GM21515 (cell line): ENCODE measurements at regions not wholly inside any gene's neighbourhood (a gene's known extent, or its start where the extent isn't known, plus 50 kb on each side); places are given as distances from the start of the nearest gene placed in this dataset.

Experiments
- ATAC-seq: cut with Tn5 transposase; IDR thresholded peaks from one replicate; pipeline ENCODE4 v1.9.1; 2021; ENCODE audit not compliant: unreplicated experiment

- no peak for ATAC-seq
These were observed 244.8 kb downstream of the BAMBI start for GRCh38 chr10:28922127-28922526.

DNA sequence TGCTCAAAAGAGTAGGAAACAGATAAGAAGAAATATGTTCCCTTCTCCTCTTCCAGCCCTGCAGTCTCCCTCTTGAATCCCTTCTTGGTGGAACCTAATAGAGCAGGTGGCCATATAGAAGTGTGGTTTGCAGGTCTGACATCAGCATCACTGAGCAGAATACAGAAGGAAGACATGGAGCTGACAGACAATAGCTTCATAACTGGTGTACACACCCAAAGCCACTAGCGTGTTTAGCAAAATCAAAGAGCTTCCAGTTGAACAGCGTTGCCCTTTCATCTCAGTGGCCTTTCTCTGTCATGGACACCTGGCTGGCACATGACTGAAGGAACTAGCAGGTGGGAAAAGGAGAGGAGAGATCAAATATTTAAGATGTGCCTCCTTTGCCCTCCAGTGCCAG is 245.5 kb downstream of the BAMBI start:
- no peak for ATAC-seq

GRCh38 chr10:28924717-28925116 is 247.4 kb downstream of the BAMBI start:
- ATAC-seq = no peak

GRCh38 chr10:28925121-28925663 is 247.9 kb downstream of the BAMBI start:
- no peak for ATAC-seq

DNA sequence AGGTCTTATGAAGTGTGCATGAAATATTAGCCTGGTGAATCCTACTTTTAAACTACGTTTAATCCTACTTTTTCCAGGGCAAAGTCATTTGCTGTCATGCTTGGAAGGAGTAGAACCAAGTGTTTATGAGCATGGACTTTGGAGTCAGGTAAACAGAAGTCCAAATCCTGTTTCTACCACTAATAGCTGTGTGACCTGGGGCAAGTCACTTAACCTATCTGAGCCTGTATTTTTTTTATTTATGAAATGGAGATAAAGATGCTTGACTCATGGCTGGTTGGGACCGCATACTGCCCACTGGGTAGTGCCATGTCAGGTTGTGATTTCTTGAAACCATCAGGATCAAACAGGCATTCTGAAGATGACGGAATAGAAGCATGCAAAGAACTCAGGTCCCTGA is 249.6 kb downstream of the BAMBI start:
- ATAC-seq = no peak

DNA sequence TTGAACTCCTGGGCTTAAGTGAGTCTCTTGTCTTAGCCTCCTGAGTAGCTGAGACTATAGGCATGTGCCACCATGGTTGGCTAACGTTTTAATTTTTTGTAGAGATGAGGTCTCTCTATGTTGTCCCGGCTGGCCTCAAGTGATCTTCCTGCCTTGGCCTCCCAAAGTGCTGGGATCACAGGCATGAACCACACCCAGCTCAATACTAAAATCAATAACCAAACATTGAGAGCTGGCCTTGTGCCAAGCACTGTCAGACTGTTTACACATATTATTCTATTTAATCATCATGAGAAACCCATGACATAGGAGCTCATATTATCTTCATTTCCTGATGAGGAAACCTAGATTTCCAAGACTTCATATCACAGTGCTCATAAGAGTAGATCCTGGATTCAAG is 251.2 kb downstream of the BAMBI start:
- no peak for ATAC-seq

- no peak for ATAC-seq
These were observed 252.6 kb downstream of the BAMBI start for GRCh38 chr10:28929942-28930341.

GRCh38 chr10:28930514-28931495 is 253.5 kb downstream of the BAMBI start:
- no peak for ATAC-seq

DNA sequence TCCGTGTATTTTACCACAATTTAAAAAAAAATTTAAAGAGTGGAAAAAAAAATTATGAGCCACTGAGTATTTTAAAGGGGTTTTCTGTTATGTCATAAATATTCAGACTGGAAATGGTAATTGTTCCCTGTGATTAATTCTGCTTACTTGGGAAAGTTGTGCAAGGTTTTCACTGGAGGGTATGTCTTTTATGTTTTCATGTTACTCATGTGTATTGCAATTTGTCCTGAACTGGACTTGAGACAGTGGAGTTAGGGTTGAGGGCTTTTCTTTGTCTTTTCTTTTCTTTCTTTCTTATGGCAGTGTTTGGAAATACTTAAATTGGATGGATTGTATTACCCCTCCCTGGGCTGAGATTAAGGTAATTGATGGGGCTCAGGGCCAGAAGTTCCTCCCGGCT is 257.7 kb downstream of the BAMBI start:
- ATAC-seq = no peak

DNA sequence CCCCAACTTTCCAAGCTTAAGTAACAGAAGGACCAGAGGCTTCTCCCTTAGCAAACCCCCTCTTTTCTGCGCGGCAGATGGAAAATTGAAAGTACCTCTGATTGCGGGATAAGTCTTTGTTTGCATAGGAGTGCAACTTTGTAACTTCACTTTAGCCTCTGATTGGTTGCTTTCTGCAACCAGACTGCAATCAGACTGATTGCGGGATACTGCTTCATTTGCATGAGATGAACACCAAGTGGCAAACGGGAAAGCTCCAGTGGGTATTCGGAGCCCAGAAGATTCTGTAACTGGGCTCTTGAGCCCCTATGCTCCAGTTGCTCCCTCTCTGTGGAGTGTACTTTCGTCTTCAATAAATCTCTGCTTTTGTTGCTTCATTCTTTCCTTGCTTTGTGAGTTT is 260.6 kb downstream of the BAMBI start:
- ATAC-seq = no peak

- ATAC-seq = no peak
These were observed 261.4 kb downstream of the BAMBI start for GRCh38 chr10:28938745-28939144.

DNA sequence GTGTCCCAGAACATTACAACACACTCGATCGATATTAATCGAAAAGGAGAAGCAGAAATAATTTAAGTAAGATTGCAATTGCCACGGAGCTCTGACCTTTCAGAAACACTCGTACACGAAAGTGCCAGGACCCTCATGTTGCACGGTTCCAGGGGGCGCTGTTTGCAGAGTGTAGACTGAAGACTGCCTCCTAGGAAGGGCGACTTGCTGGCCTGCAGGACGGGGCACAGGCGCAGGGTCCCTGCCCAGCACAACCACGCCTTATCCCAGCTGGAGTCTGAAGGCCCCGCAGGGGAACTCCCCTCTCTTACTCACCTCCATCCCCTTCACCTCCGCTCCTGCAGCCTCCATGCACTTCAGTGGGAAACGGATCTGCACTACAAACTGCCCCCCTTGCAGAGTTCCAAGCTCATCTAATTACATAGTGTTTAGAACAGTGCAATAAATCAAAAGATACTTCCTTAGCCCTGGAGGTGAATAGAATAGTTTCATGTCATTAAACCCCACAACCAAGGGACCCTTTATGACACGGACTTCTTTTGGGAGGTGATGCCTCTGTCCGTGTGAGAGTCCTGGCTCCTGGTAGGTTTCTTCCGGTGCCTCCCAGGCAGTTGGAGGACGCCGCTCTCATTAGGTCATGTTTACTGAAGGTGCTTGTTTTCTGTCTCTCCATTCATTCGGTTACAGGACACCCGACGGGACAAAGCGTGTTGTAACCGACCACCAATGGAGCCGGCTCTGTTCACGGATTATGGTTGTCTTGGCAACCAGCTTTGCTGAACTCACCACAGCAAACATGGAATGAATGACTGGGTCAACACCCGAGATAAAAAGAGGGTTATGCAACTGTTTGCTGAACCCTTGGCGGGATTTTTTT is 262.2 kb downstream of the BAMBI start:
- no peak for ATAC-seq

DNA sequence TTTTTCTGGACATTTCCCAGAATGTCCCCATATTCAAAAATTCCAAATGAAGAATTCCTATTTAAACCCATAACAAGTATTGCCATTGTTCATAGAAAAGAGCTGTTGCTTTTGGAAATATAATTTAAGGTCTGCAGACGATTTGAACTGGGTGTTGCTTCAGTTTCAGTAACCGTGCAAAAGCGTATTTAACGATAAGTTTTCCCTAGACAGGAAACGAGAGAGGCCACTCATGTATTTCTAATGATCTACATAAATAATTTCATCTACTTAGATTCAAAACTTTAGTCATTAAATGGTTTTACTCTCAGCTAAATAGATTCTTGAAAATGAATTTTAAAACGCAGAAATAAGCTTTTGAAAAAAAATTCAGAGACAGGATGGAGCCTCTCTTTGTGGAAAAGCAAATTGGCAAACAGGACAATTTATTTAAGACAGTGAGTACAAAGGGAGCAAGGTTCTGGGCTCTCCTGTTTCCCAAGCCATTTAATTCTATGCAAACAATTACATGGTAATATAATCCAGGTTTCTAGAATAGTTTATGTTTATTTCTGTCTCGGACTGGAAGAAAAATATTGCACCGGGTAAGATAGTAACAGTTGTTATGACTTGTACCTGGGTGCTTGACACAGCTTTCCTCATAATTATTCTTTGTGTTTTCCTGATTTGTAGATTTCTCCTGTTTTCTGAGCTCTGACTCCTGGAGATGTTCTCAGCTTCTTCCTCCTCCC is 263.0 kb downstream of the BAMBI start:
- ATAC-seq = no peak

- no peak for ATAC-seq
These were observed 264.7 kb downstream of the BAMBI start for GRCh38 chr10:28942012-28942411.

GRCh38 chr10:28945959-28946358 is 268.6 kb downstream of the BAMBI start:
- ATAC-seq = no peak

GRCh38 chr10:28946479-28946878 is 269.2 kb downstream of the BAMBI start:
- ATAC-seq = no peak

GRCh38 chr10:28947171-28947570 is 269.9 kb downstream of the BAMBI start:
- ATAC-seq = no peak

DNA sequence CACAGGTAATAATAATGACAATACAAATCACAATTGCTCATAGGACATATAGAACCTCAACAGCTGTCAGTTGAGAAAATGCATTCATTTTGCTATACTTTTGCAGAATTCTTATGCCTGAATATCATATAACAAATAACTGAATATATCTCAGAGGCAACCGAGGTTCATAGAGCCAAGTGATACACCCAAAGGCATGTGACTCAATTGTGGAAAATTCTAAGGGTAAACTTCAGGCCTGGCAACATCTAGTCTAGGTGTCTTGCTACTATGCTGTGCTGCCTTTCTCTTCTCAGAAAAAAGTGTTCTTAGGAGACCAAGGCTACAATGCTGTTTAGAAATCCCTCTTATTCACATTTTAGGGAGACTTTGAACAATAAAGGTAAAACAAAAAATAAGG is 270.7 kb downstream of the BAMBI start:
- ATAC-seq = no peak

GRCh38 chr10:28949005-28950004 is 272.0 kb downstream of the BAMBI start:
- ATAC-seq = no peak

DNA sequence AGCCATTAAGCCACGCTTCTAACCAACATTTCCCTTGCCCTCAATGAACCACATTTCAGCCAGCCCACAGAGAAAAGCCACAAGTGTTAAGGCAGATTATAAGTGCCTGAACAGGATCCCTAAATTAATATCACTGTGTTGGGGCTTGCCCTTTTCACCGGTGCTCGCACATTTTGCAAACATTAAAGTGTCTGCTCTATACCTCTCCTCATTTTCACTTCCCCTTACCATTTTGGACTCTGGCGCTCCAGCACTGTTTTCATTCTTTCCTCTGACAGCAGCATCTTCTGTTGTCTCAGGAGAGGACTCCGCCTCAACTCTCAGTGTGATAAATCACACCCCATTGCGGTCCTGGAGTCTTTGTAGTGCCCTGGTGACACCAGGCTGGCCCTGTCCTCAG is 274.2 kb downstream of the BAMBI start:
- ATAC-seq = no peak
